Skeletal muscle tissue (tissue), 3 donors: ENCODE measurements at regions not wholly inside any gene's neighbourhood (a gene's known extent, or its start where the extent isn't known, plus 50 kb on each side); places are given as distances from the start of the nearest gene placed in this dataset.

Source experiments
- H3K27ac ChIP-seq: one replicate; pipeline ENCODE4 v1.7.0; 2013; ENCODE audit warnings: mild to moderate bottlenecking, low read depth, low read length, inconsistent platforms
- H3K27me3 ChIP-seq, 3 donors: one replicate each; pipeline ENCODE4 v1.7.0; 2013; ENCODE audit warnings: low read length in 3 of 3; ENCODE audit not compliant: control insufficient read depth in 3 of 3, insufficient read depth in 3 of 3
- H3K36me3 ChIP-seq, 3 donors: one replicate each; pipeline ENCODE4 v1.7.0; 2013; ENCODE audit warnings: low read length in 3 of 3; ENCODE audit not compliant: control insufficient read depth in 3 of 3, insufficient read depth in 3 of 3
- H3K4me1 ChIP-seq, 3 donors: one replicate each; pipeline ENCODE4 v1.7.0; 2013; ENCODE audit warnings: low read length in 3 of 3, mild to moderate bottlenecking in 3 of 3; ENCODE audit not compliant: control insufficient read depth in 3 of 3, insufficient read depth in 3 of 3
- H3K4me3 ChIP-seq, 3 donors: one replicate each; pipeline ENCODE4 v1.7.0; 2013; ENCODE audit warnings: low read length in 3 of 3
- H3K9ac ChIP-seq, 3 donors: one replicate each; pipeline ENCODE4 v1.7.0; 2013; ENCODE audit warnings: low read length in 3 of 3, mild to moderate bottlenecking in 3 of 3, moderate library complexity in 2 of 3, low read depth in 1 of 3
- H3K9me3 ChIP-seq, 3 donors: one replicate each; pipeline ENCODE4 v1.7.0; 2013; ENCODE audit warnings: low read length in 3 of 3; ENCODE audit not compliant: control insufficient read depth in 3 of 3
- donor health status: Osteomylitis.

- Histone ChIP-seq H3K4me1 (no peaks in the 10 kb centered on the region), H3K9ac (no peak overlapping the region), H3K27ac (no peak overlapping the region), H3K4me3 (no peak overlapping the region), H3K9me3 (no peaks in the 10 kb centered on the region), H3K27me3 (no peaks in the 10 kb centered on the region), H3K36me3 (no peaks in the 10 kb centered on the region)
These were observed 595.1 kb upstream of the ATP2B1 start for GRCh38 chr12:90303771-90304170.

GRCh38 chr12:90301561-90302133 is 593.0 kb upstream of the ATP2B1 start:
- H3K9me3 ChIP-seq = no peaks in the 10 kb centered on the region
- no peaks in the 10 kb centered on the region for H3K36me3 ChIP-seq
- H3K4me3 ChIP-seq = no peak overlapping the region
- no peaks in the 10 kb centered on the region for H3K4me1 ChIP-seq
- no peak overlapping the region for H3K27ac ChIP-seq
- no peak overlapping the region for H3K9ac ChIP-seq
- no peaks in the 10 kb centered on the region for H3K27me3 ChIP-seq

GRCh38 chr12:90301095-90301494 is 592.5 kb upstream of the ATP2B1 start:
- Histone ChIP-seq H3K36me3 (no peaks in the 10 kb centered on the region), H3K27ac (no peak overlapping the region), H3K9ac (no peak overlapping the region), H3K27me3 (no peaks in the 10 kb centered on the region), H3K4me3 (no peak overlapping the region), H3K4me1 (no peaks in the 10 kb centered on the region), H3K9me3 (no peaks in the 10 kb centered on the region)

- no peak overlapping the region for H3K27ac ChIP-seq
These were observed 591.0 kb upstream of the ATP2B1 start for GRCh38 chr12:90299666-90300065.

GRCh38 chr12:90299121-90299520 is 590.5 kb upstream of the ATP2B1 start:
- Histone ChIP-seq H3K27me3 (no peaks in the 10 kb centered on the region), H3K36me3 (no peaks in the 10 kb centered on the region), H3K9ac (no peak overlapping the region), H3K4me1 (no peaks in the 10 kb centered on the region), H3K4me3 (no peak overlapping the region), H3K9me3 (no peaks in the 10 kb centered on the region), H3K27ac (no peak overlapping the region)

More at GRCh38 chr12:90299666-90300065, 591.0 kb upstream of the ATP2B1 start:
- Histone ChIP-seq H3K36me3 (no peaks in the 10 kb centered on the region), H3K4me1 (no peaks in the 10 kb centered on the region), H3K27me3 (no peaks in the 10 kb centered on the region), H3K9ac (no peak overlapping the region), H3K4me3 (no peak overlapping the region), H3K9me3 (no peaks in the 10 kb centered on the region)

GRCh38 chr12:90298289-90298948 is 589.8 kb upstream of the ATP2B1 start:
- Histone ChIP-seq H3K4me3 (no peak overlapping the region), H3K27ac (no peak overlapping the region)

GRCh38 chr12:90295858-90296257 is 587.2 kb upstream of the ATP2B1 start:
- H3K4me3 ChIP-seq = no peak overlapping the region
- H3K4me1 ChIP-seq = peaks cover 0 to 2% (median 0%) of the 10 kb centered on the region in 3 donors
- H3K36me3 ChIP-seq = no peaks in the 10 kb centered on the region
- H3K27ac ChIP-seq = no peak overlapping the region
- no peaks in the 10 kb centered on the region for H3K9me3 ChIP-seq
- H3K27me3 ChIP-seq = no peaks in the 10 kb centered on the region
- no peak overlapping the region for H3K9ac ChIP-seq

More at GRCh38 chr12:90298289-90298948, 589.8 kb upstream of the ATP2B1 start:
- no peaks in the 10 kb centered on the region for H3K4me1 ChIP-seq
- no peak overlapping the region for H3K9ac ChIP-seq
- H3K9me3 ChIP-seq = no peaks in the 10 kb centered on the region
- H3K27me3 ChIP-seq = no peaks in the 10 kb centered on the region
- H3K36me3 ChIP-seq = no peaks in the 10 kb centered on the region

- no peak overlapping the region for H3K9ac ChIP-seq
- no peak overlapping the region for H3K27ac ChIP-seq
- no peaks in the 10 kb centered on the region for H3K36me3 ChIP-seq
- H3K4me3 ChIP-seq = no peak overlapping the region
- no peaks in the 10 kb centered on the region for H3K27me3 ChIP-seq
- H3K9me3 ChIP-seq = peaks cover 0 to 4% (median 0%) of the 10 kb centered on the region in 3 donors
- H3K4me1 ChIP-seq = peaks cover 0 to 3% (median 0%) of the 10 kb centered on the region in 3 donors
These were observed 583.5 kb upstream of the ATP2B1 start for GRCh38 chr12:90292183-90292582.

- Histone ChIP-seq H3K9ac (no peak overlapping the region), H3K9me3 (peaks cover 0 to 4% (median 0%) of the 10 kb centered on the region in 3 donors), H3K36me3 (no peaks in the 10 kb centered on the region), H3K4me1 (peaks cover 0 to 3% (median 0%) of the 10 kb centered on the region in 3 donors), H3K27me3 (no peaks in the 10 kb centered on the region), H3K27ac (no peak overlapping the region), H3K4me3 (peak overlapping the region in 1 of 3 donors; percentile 15)
These were observed 582.6 kb upstream of the ATP2B1 start for GRCh38 chr12:90290980-90291975.
